ENCODE measurements at regions not wholly inside any gene's neighbourhood (a gene's known extent, or its start where the extent isn't known, plus 50 kb on each side); places are given as distances from the start of the nearest gene placed in this dataset.
"Not testable (repeated sequence)": the region's sequence is repeated elsewhere in the genome, so short reads cannot be mapped to it uniquely, and the experiment has no call there.

DNA sequence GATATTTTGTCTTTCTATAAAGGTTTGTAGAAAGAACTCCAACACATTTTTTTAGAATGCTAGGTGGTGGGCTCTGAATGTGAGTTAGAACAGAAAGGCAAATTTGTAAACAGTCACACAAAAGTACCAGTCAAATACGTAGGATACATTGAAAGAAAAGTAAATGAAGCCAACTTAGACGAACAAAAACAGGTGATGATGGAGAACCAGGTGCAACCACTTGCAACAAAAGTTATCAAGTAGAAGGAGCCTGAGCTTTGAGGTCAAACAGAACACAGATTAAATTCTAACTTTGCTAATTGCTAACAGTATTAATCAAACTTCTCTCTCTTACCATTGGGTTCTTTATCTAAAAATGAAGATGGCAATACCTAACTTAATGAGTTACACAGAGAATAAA lies 62.7 kb upstream of the DAPP1 start:
- H3K4me3 ChIP-seq (ENCODE audit: low read length): no peak overlapping the region
- TF ChIP-seq, protein P1, sequence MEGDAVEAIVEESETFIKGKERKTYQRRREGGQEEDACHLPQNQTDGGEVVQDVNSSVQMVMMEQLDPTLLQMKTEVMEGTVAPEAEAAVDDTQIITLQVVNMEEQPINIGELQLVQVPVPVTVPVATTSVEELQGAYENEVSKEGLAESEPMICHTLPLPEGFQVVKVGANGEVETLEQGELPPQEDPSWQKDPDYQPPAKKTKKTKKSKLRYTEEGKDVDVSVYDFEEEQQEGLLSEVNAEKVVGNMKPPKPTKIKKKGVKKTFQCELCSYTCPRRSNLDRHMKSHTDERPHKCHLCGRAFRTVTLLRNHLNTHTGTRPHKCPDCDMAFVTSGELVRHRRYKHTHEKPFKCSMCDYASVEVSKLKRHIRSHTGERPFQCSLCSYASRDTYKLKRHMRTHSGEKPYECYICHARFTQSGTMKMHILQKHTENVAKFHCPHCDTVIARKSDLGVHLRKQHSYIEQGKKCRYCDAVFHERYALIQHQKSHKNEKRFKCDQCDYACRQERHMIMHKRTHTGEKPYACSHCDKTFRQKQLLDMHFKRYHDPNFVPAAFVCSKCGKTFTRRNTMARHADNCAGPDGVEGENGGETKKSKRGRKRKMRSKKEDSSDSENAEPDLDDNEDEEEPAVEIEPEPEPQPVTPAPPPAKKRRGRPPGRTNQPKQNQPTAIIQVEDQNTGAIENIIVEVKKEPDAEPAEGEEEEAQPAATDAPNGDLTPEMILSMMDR (IDR thresholded peaks at IDR 0.05; ENCODE audit: insufficient read depth, low read depth, low read length, missing control alignments): no peak
- DNase-seq (ENCODE audit: low read depth): no peak

- DNase-seq (ENCODE audit: low read depth): no peak
- TF ChIP-seq, protein P1 (IDR thresholded peaks at IDR 0.05; ENCODE audit: insufficient read depth, low read depth, low read length, missing control alignments): no peak
Measured at GRCh38 chr4:99749445-99750391, 66.9 kb upstream of the DAPP1 start.

DNA sequence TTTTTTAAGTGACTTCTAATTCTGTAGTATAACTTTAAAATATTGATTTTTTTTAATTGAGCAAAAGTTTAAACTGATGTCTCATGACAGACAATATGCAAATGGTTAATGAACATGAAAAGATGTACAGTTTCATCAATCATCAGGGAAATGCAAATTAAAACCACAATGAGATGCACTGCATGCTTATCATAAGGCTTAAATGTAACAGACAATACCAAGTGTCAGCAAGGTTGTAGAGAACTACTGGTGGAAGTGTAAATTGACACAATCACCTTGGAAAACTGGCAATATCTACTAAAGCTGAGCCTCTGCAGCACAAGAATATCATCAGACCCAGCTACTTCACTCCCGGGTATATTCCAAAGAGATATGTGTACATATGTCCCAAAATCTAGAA lies 70.2 kb upstream of the DAPP1 start:
- H3K4me3 ChIP-seq (ENCODE audit: low read length): no peak overlapping the region
- TF ChIP-seq, protein P1 (IDR thresholded peaks at IDR 0.05; ENCODE audit: insufficient read depth, low read depth, low read length, missing control alignments): no peak
- no peak for DNase-seq (ENCODE audit: low read depth)

More at GRCh38 chr4:99749445-99750391, 66.9 kb upstream of the DAPP1 start:
- no peak overlapping the region for H3K4me3 ChIP-seq (ENCODE audit: low read length)

- H3K4me3 ChIP-seq (ENCODE audit: low read length): no peak overlapping the region
- TF ChIP-seq, protein P1 (IDR thresholded peaks at IDR 0.05; ENCODE audit: insufficient read depth, low read depth, low read length, missing control alignments): no peak
- no peak for DNase-seq (ENCODE audit: low read depth)
Measured at GRCh38 chr4:99736846-99737245, 79.2 kb upstream of the C4orf54 start.

DNA sequence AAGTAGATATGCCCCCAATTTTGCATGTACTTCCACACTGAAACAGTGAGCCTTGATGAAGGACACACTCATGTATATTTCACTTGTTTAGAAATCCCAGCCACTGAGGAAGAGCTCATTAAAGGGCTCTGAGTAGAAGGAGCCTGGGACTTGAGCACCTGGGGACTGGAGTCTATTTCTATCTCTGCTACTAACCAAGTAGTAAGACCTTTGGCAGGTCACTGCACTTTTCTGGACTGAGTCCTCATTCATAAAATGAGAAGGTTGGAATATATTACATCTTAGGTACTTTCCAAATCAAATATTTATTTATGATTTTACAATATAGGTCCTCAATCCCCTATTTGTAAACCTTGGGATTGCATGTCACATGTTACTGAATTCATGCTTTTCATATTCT lies 78.2 kb upstream of the C4orf54 start:
- H3K4me3 ChIP-seq (ENCODE audit: low read length): no peak overlapping the region
- TF ChIP-seq, protein P1 (IDR thresholded peaks at IDR 0.05; ENCODE audit: insufficient read depth, low read depth, low read length, missing control alignments): no peak
- no peak for DNase-seq (ENCODE audit: low read depth)

DNA sequence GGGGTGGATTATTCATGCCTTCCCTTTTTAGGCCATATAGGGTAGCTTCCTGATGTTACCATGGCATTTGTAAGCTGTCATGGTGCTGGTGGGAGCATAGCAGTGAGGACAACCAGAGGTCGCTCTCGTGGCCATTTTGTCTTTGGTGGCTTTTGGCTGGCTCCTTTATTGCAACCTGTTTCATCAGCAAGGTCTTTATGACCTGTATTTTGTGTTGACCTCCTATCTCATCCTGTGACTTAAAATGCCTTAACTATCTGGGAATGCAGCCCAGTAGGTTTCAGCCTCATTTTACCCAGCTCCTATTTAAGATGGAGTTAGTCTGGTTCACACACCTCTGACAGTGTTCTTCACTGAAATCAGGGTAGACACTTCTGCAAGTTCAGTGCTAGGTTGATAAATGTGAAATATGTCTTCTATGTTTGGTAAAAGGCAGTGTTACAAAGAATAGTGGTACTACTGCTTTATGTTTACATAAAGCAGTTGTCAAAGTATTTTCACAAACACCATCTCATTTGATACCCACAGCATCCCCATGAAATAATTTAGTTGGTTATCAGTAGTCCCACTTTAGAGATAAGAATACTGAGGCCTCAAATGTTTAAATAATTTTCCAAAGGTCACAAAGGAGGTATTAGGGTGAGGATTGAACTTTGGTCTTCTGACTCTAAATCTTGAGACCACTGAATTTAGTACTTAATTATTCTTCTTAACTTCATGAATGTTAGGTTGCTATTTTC lies 77.1 kb upstream of the C4orf54 start:
- no peak for DNase-seq (ENCODE audit: low read depth)
- H3K4me3 ChIP-seq (ENCODE audit: low read length): no peak overlapping the region
- TF ChIP-seq, protein P1 (IDR thresholded peaks at IDR 0.05; ENCODE audit: insufficient read depth, low read depth, low read length, missing control alignments): no peak

DNA sequence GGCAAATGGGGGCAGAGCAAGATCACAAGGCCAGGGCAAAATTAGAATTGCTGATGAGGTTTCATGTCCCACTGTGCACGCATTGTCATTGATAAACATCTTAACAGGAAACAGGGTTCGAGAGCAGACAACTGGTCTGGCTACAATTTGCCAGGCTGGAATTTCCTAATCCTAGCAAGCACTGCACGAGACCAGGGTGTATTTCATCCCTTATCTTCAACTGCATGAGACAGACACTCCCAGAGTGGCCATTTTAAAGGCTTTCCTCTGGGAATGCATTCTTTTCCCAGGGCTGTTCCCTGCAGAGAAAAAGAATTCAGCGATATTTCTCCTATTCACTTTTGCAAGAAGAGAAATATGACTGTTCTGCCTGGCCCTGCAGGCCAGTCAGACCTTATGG lies 75.8 kb upstream of the C4orf54 start:
- H3K4me3 ChIP-seq (ENCODE audit: low read length): not testable (repeated sequence)

More for the DNA sequence above, 75.8 kb upstream of the C4orf54 start:
- not testable (repeated sequence) for DNase-seq (ENCODE audit: low read depth)
